CD4-positive, alpha-beta T cell (primary cell): ENCODE measurements at regions not wholly inside any gene's neighbourhood (a gene's known extent, or its start where the extent isn't known, plus 50 kb on each side); places are given as distances from the start of the nearest gene placed in this dataset.

Experiments
- ATAC-seq: fragments of 200-7000 bp; cut with Tn5 transposase; one replicate; pipeline ENCODE4 v1.10.0; 2022; ENCODE audit warnings: mild to moderate bottlenecking; ENCODE audit not compliant: poor library complexity
- CTCF ChIA-PET: fragments of 350-600 bp; sonication (Branson Sonifier 250); formaldehyde crosslinking; loops from one replicate; lab custom pipeline; 2021; ENCODE audit warnings: antibody characterized with exemption, inconsistent platforms; lab: Charles Lee
- POLR2A ChIA-PET: fragments of 350-600 bp; sonication (Branson Sonifier 250); formaldehyde crosslinking; loops from one replicate; lab custom pipeline; 2021; ENCODE audit warnings: antibody characterized with exemption, inconsistent platforms; lab: Charles Lee
- DNase-seq, 14 experiments: peaks; one replicate each; pipeline ENCODE4 v3.0.0-alpha.2; 2013 to 2020; ENCODE audit warnings: mixed read lengths in 2 of 14
- H3K27ac ChIP-seq, 2 donors: one replicate each; pipeline versions ENCODE4 v1.5.1 to v1.7.0; 2013; ENCODE audit warnings: low read length in 2 of 2, low read depth in 1 of 2, mild to moderate bottlenecking in 1 of 2
- H3K27me3 ChIP-seq, 2 experiments: 1 replicate in 1 of 2; 2 replicates in 1 of 2; pipeline versions ENCODE4 v1.6.1 to v1.7.0; 2013; ENCODE audit warnings: low read length in 2 of 2, control low read depth in 1 of 2, mild to moderate bottlenecking in 1 of 2, moderate library complexity in 1 of 2; ENCODE audit not compliant: insufficient read depth in 2 of 2, control insufficient read depth in 1 of 2
- H3K36me3 ChIP-seq: one replicate; pipeline ENCODE4 v1.6.1; 2013; ENCODE audit warnings: low read length, control low read depth; ENCODE audit not compliant: insufficient read depth
- H3K4me1 ChIP-seq: one replicate; pipeline ENCODE4 v1.6.1; 2013; ENCODE audit warnings: low read length, control low read depth; ENCODE audit not compliant: insufficient read depth
- H3K4me3 ChIP-seq: one replicate; pipeline ENCODE4 v1.5.1; 2013; ENCODE audit warnings: mild to moderate bottlenecking, low read length, moderate library complexity
- H3K9me3 ChIP-seq, 2 experiments: 1 replicate in 1 of 2; 2 replicates in 1 of 2; pipeline versions ENCODE4 v1.6.1 to v1.7.0; 2013; ENCODE audit warnings: low read length in 2 of 2, mild to moderate bottlenecking in 2 of 2, control low read depth in 1 of 2, moderate library complexity in 1 of 2; ENCODE audit not compliant: control insufficient read depth in 1 of 2, insufficient read depth in 1 of 2
- H3K27ac Mint-ChIP-seq: one replicate; pipeline ENCODE4 v1.8.0; 2020; ENCODE audit warnings: mixed read lengths
- H3K27me3 Mint-ChIP-seq: one replicate; pipeline ENCODE4 v1.8.0; 2021; ENCODE audit warnings: mixed read lengths
- H3K36me3 Mint-ChIP-seq: one replicate; pipeline ENCODE4 v1.8.0; 2021; ENCODE audit warnings: low read depth, mixed read lengths
- H3K4me1 Mint-ChIP-seq: one replicate; pipeline ENCODE4 v1.8.0; 2021; ENCODE audit warnings: low read depth, mixed read lengths
- H3K4me3 Mint-ChIP-seq: one replicate; pipeline ENCODE4 v1.8.0; 2020; ENCODE audit warnings: mild to moderate bottlenecking, mixed read lengths
- H3K9me3 Mint-ChIP-seq: one replicate; pipeline ENCODE4 v1.8.0; 2020; ENCODE audit warnings: mixed read lengths
- intact Hi-C, 2 experiments: fragments of 100-400 bp; cut with DNase I in 1 of 2; cut with micrococcal nuclease in 1 of 2; formaldehyde crosslinking; loops; one replicate each; pipeline versions ENCODE4 v1.15.1 to v1.9.0; 2023 to 2025; cut with DNase I, micrococcal nuclease
- TF ChIP-seq, protein P1 (sequence below): fragments of 200-600 bp; IDR thresholded peaks from one replicate; pipeline ENCODE4 v1.8.0; 2022; ENCODE audit warnings: antibody characterized with exemption, mild to moderate bottlenecking

DNA sequence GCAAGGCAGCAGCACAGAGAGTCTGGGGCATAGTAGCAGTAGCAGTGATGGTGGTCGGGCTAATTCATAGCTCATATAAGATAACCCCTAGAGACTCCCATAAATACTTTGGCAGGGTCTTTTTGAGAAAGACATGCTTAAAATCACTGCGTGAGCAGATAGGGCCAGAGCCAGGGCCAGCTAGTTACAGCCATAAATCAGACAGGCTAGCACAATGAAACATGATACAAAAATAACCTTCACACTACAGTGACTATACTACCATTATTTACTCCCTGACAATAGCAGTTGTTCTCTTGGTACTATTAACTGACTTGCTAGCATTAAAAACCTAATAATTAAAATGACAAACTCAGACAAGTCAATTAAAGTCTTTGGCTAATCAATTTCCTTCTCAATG is 295.9 kb downstream of the SMARCA1 start:
- H3K36me3 ChIP-seq = no peaks in the 10 kb centered on the region
- Mint-ChIP-seq H3K36me3 (no peaks in the 10 kb centered on the region), H3K27ac (no peak overlapping the region), H3K4me3 (no peak overlapping the region), H3K9me3 (no peaks in the 10 kb centered on the region), H3K4me1 (no peaks in the 10 kb centered on the region), H3K27me3 (peaks cover 5% of the 10 kb centered on the region)
- H3K4me3 ChIP-seq = no peak overlapping the region
- intact Hi-C loops = no loop called here
- no peak for DNase-seq
- no peaks in the 10 kb centered on the region for H3K4me1 ChIP-seq
- ChIA-PET CTCF (no interaction called here), POLR2A (no interaction called here)
- no peaks in the 10 kb centered on the region for H3K27me3 ChIP-seq
- TF ChIP-seq, protein P1, sequence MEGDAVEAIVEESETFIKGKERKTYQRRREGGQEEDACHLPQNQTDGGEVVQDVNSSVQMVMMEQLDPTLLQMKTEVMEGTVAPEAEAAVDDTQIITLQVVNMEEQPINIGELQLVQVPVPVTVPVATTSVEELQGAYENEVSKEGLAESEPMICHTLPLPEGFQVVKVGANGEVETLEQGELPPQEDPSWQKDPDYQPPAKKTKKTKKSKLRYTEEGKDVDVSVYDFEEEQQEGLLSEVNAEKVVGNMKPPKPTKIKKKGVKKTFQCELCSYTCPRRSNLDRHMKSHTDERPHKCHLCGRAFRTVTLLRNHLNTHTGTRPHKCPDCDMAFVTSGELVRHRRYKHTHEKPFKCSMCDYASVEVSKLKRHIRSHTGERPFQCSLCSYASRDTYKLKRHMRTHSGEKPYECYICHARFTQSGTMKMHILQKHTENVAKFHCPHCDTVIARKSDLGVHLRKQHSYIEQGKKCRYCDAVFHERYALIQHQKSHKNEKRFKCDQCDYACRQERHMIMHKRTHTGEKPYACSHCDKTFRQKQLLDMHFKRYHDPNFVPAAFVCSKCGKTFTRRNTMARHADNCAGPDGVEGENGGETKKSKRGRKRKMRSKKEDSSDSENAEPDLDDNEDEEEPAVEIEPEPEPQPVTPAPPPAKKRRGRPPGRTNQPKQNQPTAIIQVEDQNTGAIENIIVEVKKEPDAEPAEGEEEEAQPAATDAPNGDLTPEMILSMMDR = no peak
- no peak overlapping the region for H3K27ac ChIP-seq
- ATAC-seq = no peak
- H3K9me3 ChIP-seq = no peaks in the 10 kb centered on the region

DNA sequence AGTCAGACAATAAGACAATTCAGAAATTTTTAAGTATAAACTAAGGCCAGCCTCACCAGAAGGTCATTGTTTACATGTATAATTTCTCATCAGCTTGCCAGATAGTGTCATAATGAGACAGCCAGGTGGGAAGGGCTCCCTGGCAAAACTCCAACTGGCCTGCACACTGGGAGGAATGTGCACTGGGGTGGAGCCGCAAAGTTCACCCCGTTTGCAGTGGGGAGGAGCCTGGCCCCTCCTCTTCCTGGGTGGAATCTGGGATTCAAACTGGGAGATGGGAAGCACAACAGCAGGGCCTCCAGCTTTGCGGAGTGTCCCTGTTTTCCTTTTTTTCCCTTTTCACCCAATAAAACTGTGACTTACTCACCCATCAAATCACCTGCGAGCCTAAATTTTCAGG is 329.9 kb downstream of the SMARCA1 start:
- ChIA-PET POLR2A (no interaction called here), CTCF (no interaction called here)
- Mint-ChIP-seq H3K4me1 (no peaks in the 10 kb centered on the region), H3K27ac (no peak overlapping the region), H3K4me3 (no peak overlapping the region), H3K27me3 (no peaks in the 10 kb centered on the region), H3K9me3 (no peaks in the 10 kb centered on the region), H3K36me3 (no peaks in the 10 kb centered on the region)
- TF ChIP-seq, protein P1 = no peak
- Histone ChIP-seq H3K27me3 (no peaks in the 10 kb centered on the region), H3K9me3 (no peaks in the 10 kb centered on the region), H3K36me3 (no peaks in the 10 kb centered on the region), H3K4me1 (no peaks in the 10 kb centered on the region), H3K27ac (no peak overlapping the region), H3K4me3 (no peak overlapping the region)
- ATAC-seq (no peak), DNase-seq (no peak)
- intact Hi-C loops = no loop called here

DNA sequence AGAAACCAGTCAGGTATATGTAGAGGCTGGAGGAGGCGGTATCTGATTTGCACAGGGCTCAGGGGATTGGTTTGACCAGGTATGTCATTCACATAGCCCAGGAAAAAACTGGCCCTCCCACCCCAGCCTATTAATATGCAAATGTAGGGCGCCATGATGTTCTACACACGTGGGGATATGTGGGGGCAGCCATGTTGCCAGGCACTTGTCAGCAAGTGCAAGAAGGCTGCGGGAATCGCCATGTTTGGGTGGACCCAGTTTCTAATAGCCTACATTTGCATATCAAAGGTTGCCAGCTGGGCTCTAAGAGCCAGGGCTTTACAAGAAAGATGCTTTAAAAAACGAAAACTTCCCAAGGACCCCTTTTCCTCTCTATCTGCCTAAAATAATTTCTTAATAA is 335.1 kb downstream of the SMARCA1 start:
- ChIA-PET POLR2A (no interaction called here), CTCF (no interaction called here)
- Mint-ChIP-seq H3K4me3 (no peak overlapping the region), H3K27me3 (no peaks in the 10 kb centered on the region), H3K27ac (no peak overlapping the region), H3K9me3 (no peaks in the 10 kb centered on the region), H3K4me1 (no peaks in the 10 kb centered on the region), H3K36me3 (no peaks in the 10 kb centered on the region)
- H3K9me3 ChIP-seq = no peaks in the 10 kb centered on the region
- H3K27ac ChIP-seq = no peak overlapping the region
- ATAC-seq (no peak), DNase-seq (no peak)
- no peaks in the 10 kb centered on the region for H3K4me1 ChIP-seq
- H3K36me3 ChIP-seq = no peaks in the 10 kb centered on the region
- H3K4me3 ChIP-seq = no peak overlapping the region
- intact Hi-C loops = no loop called here
- TF ChIP-seq, protein P1 = no peak
- H3K27me3 ChIP-seq = no peaks in the 10 kb centered on the region
